ENCODE measurements at regions not wholly inside any gene's neighbourhood (a gene's known extent, or its start where the extent isn't known, plus 50 kb on each side); places are given as distances from the start of the nearest gene placed in this dataset.

GRCh38 chr5:60206234-60206633 is 312.7 kb upstream of the PDE4D start:
- Mint-ChIP-seq H3K36me3 (ENCODE audit: low read depth) (no peaks in the 10 kb centered on the region), H3K4me1 (peaks cover 33% of the 10 kb centered on the region), H3K27ac (no peak overlapping the region), H3K27me3 (ENCODE audit: insufficient read depth) (no peaks in the 10 kb centered on the region), H3K9me3 (no peaks in the 10 kb centered on the region), H3K4me3 (no peak overlapping the region)
- H3K27ac ChIP-seq (ENCODE audit: low read depth, low read length): no peak overlapping the region
- 83% methylated on average over 1 of the region's 1 CpG; no CpG with 5 or more reads in 1 of the 2 experiments for whole genome bisulfite sequencing, 2 experiments (ENCODE audit: insufficient coverage in 1 of 2, insufficient read length in 1 of 2)
- no peaks in the 10 kb centered on the region for H3K9me3 ChIP-seq (ENCODE audit: control insufficient read depth, low read length)
- H3K36me3 ChIP-seq (ENCODE audit: control insufficient read depth, insufficient read depth, low read length): no peaks in the 10 kb centered on the region
- no peak for TF ChIP-seq CTCF (conservative IDR thresholded peaks at IDR 0.05)
- no peak overlapping the region for H3K4me3 ChIP-seq (ENCODE audit: low read length)
- H3K9ac ChIP-seq (ENCODE audit: extremely low read depth, low read length, poor library complexity, severe bottlenecking): no peak overlapping the region
- no peak for DNase-seq
- peaks cover 5% of the 10 kb centered on the region for H3K4me1 ChIP-seq (ENCODE audit: control insufficient read depth, insufficient read depth, low read length)
- no peaks in the 10 kb centered on the region for H3K27me3 ChIP-seq (ENCODE audit: control insufficient read depth, insufficient read depth, low read length, poor library complexity, severe bottlenecking)

- no peak overlapping the region for H3K9ac ChIP-seq (ENCODE audit: extremely low read depth, low read length, poor library complexity, severe bottlenecking)
- H3K4me1 ChIP-seq (ENCODE audit: control insufficient read depth, insufficient read depth, low read length): peaks cover 5% of the 10 kb centered on the region
- no peak overlapping the region for H3K4me3 ChIP-seq (ENCODE audit: low read length)
- no peaks in the 10 kb centered on the region for H3K36me3 ChIP-seq (ENCODE audit: control insufficient read depth, insufficient read depth, low read length)
- no peak overlapping the region for H3K27ac ChIP-seq (ENCODE audit: low read depth, low read length)
- H3K27me3 ChIP-seq (ENCODE audit: control insufficient read depth, insufficient read depth, low read length, poor library complexity, severe bottlenecking): no peaks in the 10 kb centered on the region
- Mint-ChIP-seq H3K4me1 (peaks cover 33% of the 10 kb centered on the region), H3K27ac (peak overlapping the region; percentile 59), H3K9me3 (no peaks in the 10 kb centered on the region), H3K4me3 (no peak overlapping the region), H3K36me3 (ENCODE audit: low read depth) (no peaks in the 10 kb centered on the region), H3K27me3 (ENCODE audit: insufficient read depth) (no peaks in the 10 kb centered on the region)
- H3K9me3 ChIP-seq (ENCODE audit: control insufficient read depth, low read length): peaks cover 9% of the 10 kb centered on the region
- DNase-seq: peak; percentile 48
- no peak for TF ChIP-seq CTCF (conservative IDR thresholded peaks at IDR 0.05)
- WGBS, 2 experiments (ENCODE audit: insufficient coverage in 1 of 2, insufficient read length in 1 of 2): 91 to 93% methylated on average over 1 to 2 of the region's 2 CpGs
Observed at GRCh38 chr5:60205071-60205470, 311.5 kb upstream of the PDE4D start.

GRCh38 chr5:60196385-60197113 is 303.0 kb upstream of the PDE4D start:
- no peak overlapping the region for H3K4me3 ChIP-seq (ENCODE audit: low read length)
- H3K4me3 Mint-ChIP-seq: no peak overlapping the region
- H3K9me3 Mint-ChIP-seq: peaks cover 5% of the 10 kb centered on the region
- H3K36me3 Mint-ChIP-seq (ENCODE audit: low read depth): peaks cover 3% of the 10 kb centered on the region
- H3K4me1 ChIP-seq (ENCODE audit: control insufficient read depth, insufficient read depth, low read length): peaks cover 9% of the 10 kb centered on the region
- H3K27ac ChIP-seq (ENCODE audit: low read depth, low read length): no peak overlapping the region
- H3K9ac ChIP-seq (ENCODE audit: extremely low read depth, low read length, poor library complexity, severe bottlenecking): no peak overlapping the region
- H3K4me1 Mint-ChIP-seq: peaks cover 29% of the 10 kb centered on the region
- no peaks in the 10 kb centered on the region for H3K27me3 Mint-ChIP-seq (ENCODE audit: insufficient read depth)
- WGBS, 2 experiments (ENCODE audit: insufficient coverage in 1 of 2, insufficient read length in 1 of 2): 89 to 95% methylated on average over 2 of the region's 2 CpGs
- no peak for TF ChIP-seq CTCF (conservative IDR thresholded peaks at IDR 0.05)
- no peaks in the 10 kb centered on the region for H3K36me3 ChIP-seq (ENCODE audit: control insufficient read depth, insufficient read depth, low read length)
- H3K27me3 ChIP-seq (ENCODE audit: control insufficient read depth, insufficient read depth, low read length, poor library complexity, severe bottlenecking): no peaks in the 10 kb centered on the region
- peak; percentile 46 for DNase-seq
- H3K9me3 ChIP-seq (ENCODE audit: control insufficient read depth, low read length): peaks cover 10% of the 10 kb centered on the region
- H3K27ac Mint-ChIP-seq: peak overlapping the region; percentile 66
